H9 (cell line): ENCODE measurements at regions not wholly inside any gene's neighbourhood (a gene's known extent, or its start where the extent isn't known, plus 50 kb on each side); places are given as distances from the start of the nearest gene placed in this dataset.

Experiments used
- DNase-seq: peaks from one replicate; pipeline ENCODE4 v3.0.0-alpha.2; 2017
- H2AFZ ChIP-seq: one replicate; pipeline ENCODE4 v1.6.1; 2013; ENCODE audit warnings: mild to moderate bottlenecking, low read length, control low read depth, moderate library complexity
- H2AK5ac ChIP-seq: 2 replicates; pipeline ENCODE4 v1.6.1; 2013; ENCODE audit warnings: low read length, control low read depth, mixed read lengths; ENCODE audit not compliant: insufficient read length
- H2BK120ac ChIP-seq: one replicate; pipeline ENCODE4 v1.6.1; 2013; ENCODE audit warnings: low read depth, mild to moderate bottlenecking, low read length, control low read depth, inconsistent platforms; ENCODE audit not compliant: poor library complexity, severe bottlenecking
- H2BK12ac ChIP-seq: 2 replicates; pipeline ENCODE4 v1.6.1; 2013; ENCODE audit warnings: low read length, control low read depth, mixed read lengths, low read depth; ENCODE audit not compliant: insufficient read length
- H2BK15ac ChIP-seq: 2 replicates; pipeline ENCODE4 v1.6.1; 2013; ENCODE audit warnings: low read depth, low read length, control low read depth
- H2BK20ac ChIP-seq: one replicate; pipeline ENCODE4 v1.6.1; 2013; ENCODE audit warnings: low read depth, mild to moderate bottlenecking, low read length, control low read depth, inconsistent platforms; ENCODE audit not compliant: poor library complexity, severe bottlenecking
- H2BK5ac ChIP-seq: 2 replicates; pipeline ENCODE4 v1.6.1; 2013; ENCODE audit warnings: low read length, control low read depth, mixed read lengths; ENCODE audit not compliant: insufficient read length
- H3K14ac ChIP-seq: 2 replicates; pipeline ENCODE4 v1.6.1; 2013; ENCODE audit warnings: low read length, control low read depth; ENCODE audit not compliant: insufficient read depth
- H3K18ac ChIP-seq: 2 replicates; pipeline ENCODE4 v1.6.1; 2013; ENCODE audit warnings: low read depth, mild to moderate bottlenecking, mixed read lengths, low read length, control low read depth; ENCODE audit not compliant: insufficient read length
- H3K23ac ChIP-seq: 2 replicates; pipeline ENCODE4 v1.6.1; 2013; ENCODE audit warnings: low read length, control low read depth, mixed read lengths, low read depth; ENCODE audit not compliant: insufficient read length
- H3K23me2 ChIP-seq: 2 replicates; pipeline ENCODE4 v1.6.1; 2013; ENCODE audit warnings: low read depth, mild to moderate bottlenecking, mixed read lengths, low read length, control low read depth; ENCODE audit not compliant: insufficient read length, poor library complexity, severe bottlenecking
- H3K27ac ChIP-seq: 2 replicates; pipeline ENCODE4 v1.5.1; 2013; ENCODE audit warnings: low read length, control low read depth, mixed read lengths, low read depth; ENCODE audit not compliant: insufficient read length
- H3K27me3 ChIP-seq: 2 replicates; pipeline ENCODE4 v1.6.1; 2013; ENCODE audit warnings: low read length, control low read depth, inconsistent platforms; ENCODE audit not compliant: insufficient read depth
- H3K4ac ChIP-seq: 2 replicates; pipeline ENCODE4 v1.6.1; 2013; ENCODE audit warnings: low read depth, mild to moderate bottlenecking, control low read depth, inconsistent platforms, low read length, moderate library complexity
- H3K4me1 ChIP-seq: 2 replicates; pipeline ENCODE4 v1.6.1; 2013; ENCODE audit warnings: low read length, control low read depth, inconsistent platforms; ENCODE audit not compliant: insufficient read depth
- H3K4me2 ChIP-seq: 2 replicates; pipeline ENCODE4 v1.6.1; 2013; ENCODE audit warnings: low read length, control low read depth, mixed read lengths; ENCODE audit not compliant: insufficient read length, insufficient read depth
- H3K56ac ChIP-seq: 2 replicates; pipeline ENCODE4 v1.6.1; 2013; ENCODE audit warnings: low read depth, mild to moderate bottlenecking, mixed read lengths, low read length, control low read depth; ENCODE audit not compliant: insufficient read length
- H3K79me1 ChIP-seq: 2 replicates; pipeline ENCODE4 v1.6.1; 2013; ENCODE audit warnings: low read depth, mild to moderate bottlenecking, moderate library complexity, low read length, control low read depth, inconsistent platforms; ENCODE audit not compliant: insufficient read depth, poor library complexity, severe bottlenecking
- H3K79me2 ChIP-seq: 2 replicates; pipeline ENCODE4 v1.6.1; 2013; ENCODE audit warnings: low read length, control low read depth, inconsistent platforms; ENCODE audit not compliant: insufficient read depth
- H3K9ac ChIP-seq: 2 replicates; pipeline ENCODE4 v1.6.1; 2013; ENCODE audit warnings: low read length, control low read depth, mixed read lengths; ENCODE audit not compliant: insufficient read length; ENCODE audit errors: extremely low read depth
- H3K9me3 ChIP-seq: one replicate; pipeline ENCODE4 v1.6.1; 2013; ENCODE audit warnings: low read depth, low read length, inconsistent platforms; ENCODE audit not compliant: control insufficient read depth
- H3T11ph ChIP-seq: one replicate; pipeline ENCODE4 v1.6.1; 2013; ENCODE audit warnings: mild to moderate bottlenecking, low read length, control low read depth, inconsistent platforms
- H4K20me1 ChIP-seq: one replicate; pipeline ENCODE4 v1.6.1; 2013; ENCODE audit not compliant: control insufficient read depth, insufficient read length, insufficient read depth
- H4K5ac ChIP-seq: 2 replicates; pipeline ENCODE4 v1.6.1; 2013; ENCODE audit warnings: low read depth, mild to moderate bottlenecking, mixed read lengths, low read length, control low read depth; ENCODE audit not compliant: insufficient read length
- H4K8ac ChIP-seq: replicated peaks from 2 replicates; pipeline ENCODE4 v1.6.1; 2013; ENCODE audit warnings: low read length, control low read depth, mixed read lengths, low read depth; ENCODE audit not compliant: insufficient read length
- H4K91ac ChIP-seq: 2 replicates; pipeline ENCODE4 v1.6.1; 2013; ENCODE audit warnings: low read depth, mild to moderate bottlenecking, moderate library complexity, mixed read lengths, low read length, control low read depth; ENCODE audit not compliant: insufficient read length
- H3K27ac Mint-ChIP-seq, 3 experiments: 2 replicates in 2 of 3; 3 replicates in 1 of 3; pipeline ENCODE4 v1.8.0; 2020 to 2021; ENCODE audit warnings: mixed read lengths in 3 of 3, mild to moderate bottlenecking in 1 of 3, moderate library complexity in 1 of 3
- H3K27me3 Mint-ChIP-seq: 2 replicates; pipeline ENCODE4 v1.8.0; 2021; ENCODE audit warnings: low read depth, mild to moderate bottlenecking, moderate library complexity, mixed read lengths
- H3K36me3 Mint-ChIP-seq, 3 experiments: 2 replicates in 2 of 3; 3 replicates in 1 of 3; pipeline ENCODE4 v1.8.0; 2020 to 2021; ENCODE audit warnings: low read depth in 3 of 3, mixed read lengths in 3 of 3; ENCODE audit not compliant: insufficient read depth in 1 of 3
- H3K4me1 Mint-ChIP-seq, 2 experiments: 2 replicates each; pipeline ENCODE4 v1.8.0; 2020; ENCODE audit warnings: mixed read lengths in 2 of 2
- H3K4me3 Mint-ChIP-seq, 2 experiments: 2 replicates in 1 of 2; 3 replicates in 1 of 2; pipeline ENCODE4 v1.8.0; 2020 to 2021; ENCODE audit warnings: mild to moderate bottlenecking in 2 of 2, mixed read lengths in 2 of 2, moderate library complexity in 1 of 2
- H3K9me3 Mint-ChIP-seq, 2 experiments: 2 replicates in 1 of 2; 3 replicates in 1 of 2; pipeline ENCODE4 v1.8.0; 2020; ENCODE audit warnings: mild to moderate bottlenecking in 2 of 2, mixed read lengths in 2 of 2, moderate library complexity in 1 of 2
- CTCF ChIP-seq: fragments of 200-600 bp; sonication (generic); conservative IDR thresholded peaks from 3 replicates; pipeline ENCODE4 v1.8.0; 2021; ENCODE audit warnings: antibody characterized with exemption, mild to moderate bottlenecking
- WGBS: extraction: QIAGEN DNeasy Blood & Tissue Kit; methylation state at CpG from one replicate; pipeline ENCODE4 v1.1.7; 2013; ENCODE audit warnings: missing lambda C conversion rate, low lambda C conversion rate, mixed read lengths; ENCODE audit not compliant: insufficient read length; ENCODE audit errors: extremely low coverage; 5-methylcytosine and 5-hydroxymethylcytosine counted together

- Histone ChIP-seq H3K27ac (no peak overlapping the region), H2BK5ac (no peak overlapping the region), H3K4ac (no peak overlapping the region), H3K9me3 (no peaks in the 10 kb centered on the region), H2AFZ (no peak overlapping the region), H2BK20ac (no peak overlapping the region), H3K9ac (no peak overlapping the region), H3K23ac (no peak overlapping the region), H2BK15ac (no peak overlapping the region), H3K56ac (no peak overlapping the region), H3K27me3 (no peaks in the 10 kb centered on the region), H3K18ac (no peak overlapping the region), H3K79me1 (no peaks in the 10 kb centered on the region), H4K91ac (no peak overlapping the region), H4K8ac (no peak overlapping the region), H3K79me2 (no peaks in the 10 kb centered on the region), H2AK5ac (no peak overlapping the region), H2BK120ac (no peak overlapping the region), H4K20me1 (no peaks in the 10 kb centered on the region), H3K23me2 (no peaks in the 10 kb centered on the region), H3K4me2 (no peak overlapping the region), H4K5ac (no peak overlapping the region), H3K4me1 (no peaks in the 10 kb centered on the region), H2BK12ac (no peak overlapping the region), H3K14ac (no peak overlapping the region), H3T11ph (no peak overlapping the region)
- TF ChIP-seq CTCF, result no peak
- Mint-ChIP-seq H3K36me3 (0 out of 7 replicates have a peak, but pooled peaks cover 0 to 2% (median 0%) of the 10 kb centered on the region in 3 experiments), H3K9me3 (peaks cover 2 to 8% of the 10 kb centered on the region in 2 experiments; a peak in 3 of 5 replicates), H3K27ac (peak overlapping the region in 2 of 3 experiments; percentile 26 to 57; a peak in 2 of 7 replicates), H3K4me1 (peaks cover 19 to 21% of the 10 kb centered on the region in 2 experiments), H3K4me3 (no peak overlapping the region; a peak in 1 of 5 replicates), H3K27me3 (peaks cover 2% of the 10 kb centered on the region)
- WGBS, result no CpG with 5 or more reads among the region's 7 CpGs
- DNase-seq, result no peak
Observed at GRCh38 chr7:153023194-153023592, 263.6 kb downstream of the ACTR3B start.
